ENCODE measurements at regions not wholly inside any gene's neighbourhood (a gene's known extent, or its start where the extent isn't known, plus 50 kb on each side); places are given as distances from the start of the nearest gene placed in this dataset.

DNA sequence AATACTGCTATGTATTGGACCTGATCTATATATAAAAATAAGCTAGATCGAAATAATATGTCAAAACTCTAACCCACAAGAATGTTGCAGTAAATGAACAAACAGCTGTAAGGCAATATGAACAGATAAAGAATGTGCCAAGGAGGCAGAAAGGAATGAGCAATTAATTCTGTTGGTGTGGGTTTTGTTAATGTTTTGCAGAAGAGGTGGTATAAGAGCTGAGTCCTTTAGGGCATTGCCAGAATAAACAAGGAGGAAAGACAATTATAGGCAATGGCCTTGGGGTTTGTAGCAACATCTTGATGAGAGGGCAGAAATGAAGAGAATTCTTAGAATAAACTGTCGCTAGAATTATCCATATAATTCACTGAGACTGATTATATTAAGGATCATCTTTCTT lies 240.9 kb upstream of the GULP1 start:
- TF ChIP-seq, protein P1, sequence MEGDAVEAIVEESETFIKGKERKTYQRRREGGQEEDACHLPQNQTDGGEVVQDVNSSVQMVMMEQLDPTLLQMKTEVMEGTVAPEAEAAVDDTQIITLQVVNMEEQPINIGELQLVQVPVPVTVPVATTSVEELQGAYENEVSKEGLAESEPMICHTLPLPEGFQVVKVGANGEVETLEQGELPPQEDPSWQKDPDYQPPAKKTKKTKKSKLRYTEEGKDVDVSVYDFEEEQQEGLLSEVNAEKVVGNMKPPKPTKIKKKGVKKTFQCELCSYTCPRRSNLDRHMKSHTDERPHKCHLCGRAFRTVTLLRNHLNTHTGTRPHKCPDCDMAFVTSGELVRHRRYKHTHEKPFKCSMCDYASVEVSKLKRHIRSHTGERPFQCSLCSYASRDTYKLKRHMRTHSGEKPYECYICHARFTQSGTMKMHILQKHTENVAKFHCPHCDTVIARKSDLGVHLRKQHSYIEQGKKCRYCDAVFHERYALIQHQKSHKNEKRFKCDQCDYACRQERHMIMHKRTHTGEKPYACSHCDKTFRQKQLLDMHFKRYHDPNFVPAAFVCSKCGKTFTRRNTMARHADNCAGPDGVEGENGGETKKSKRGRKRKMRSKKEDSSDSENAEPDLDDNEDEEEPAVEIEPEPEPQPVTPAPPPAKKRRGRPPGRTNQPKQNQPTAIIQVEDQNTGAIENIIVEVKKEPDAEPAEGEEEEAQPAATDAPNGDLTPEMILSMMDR (IDR thresholded peaks at IDR 0.05), result no peak
- no peak for TF ChIP-seq POLR2A (IDR thresholded peaks at IDR 0.05)

Data from testis (tissue), 2 donors.